SJSA1 (cell line): ENCODE measurements at regions not wholly inside any gene's neighbourhood (a gene's known extent, or its start where the extent isn't known, plus 50 kb on each side); places are given as distances from the start of the nearest gene placed in this dataset.

ENCODE experiments used
- DNase-seq, 2 experiments: peaks; one replicate each; pipeline ENCODE4 v3.0.0-alpha.2; 2015 to 2020; ENCODE audit warnings: low spot score in 2 of 2, low read depth in 1 of 2
- H3K27ac ChIP-seq: fragments of 250-450 bp; sonication (Bioruptor Pico); 2 replicates; pipeline ENCODE4 v1.5.1; 2020; ENCODE audit warnings: mild to moderate bottlenecking, moderate library complexity
- H3K27me3 ChIP-seq: fragments of 250-450 bp; sonication (Bioruptor Pico); replicated peaks from 2 replicates; pipeline ENCODE4 v1.5.1; 2020; ENCODE audit warnings: mild to moderate bottlenecking, moderate library complexity
- H3K36me3 ChIP-seq: fragments of 250-450 bp; sonication (Bioruptor Pico); 2 replicates; pipeline ENCODE4 v1.5.1; 2020; ENCODE audit warnings: mild to moderate bottlenecking
- H3K4me1 ChIP-seq: fragments of 250-450 bp; sonication (Bioruptor Pico); replicated peaks from 2 replicates; pipeline ENCODE4 v1.6.1; 2021; ENCODE audit warnings: mild to moderate bottlenecking
- H3K4me3 ChIP-seq: fragments of 250-450 bp; sonication (Bioruptor Pico); 2 replicates; pipeline ENCODE4 v1.5.1; 2020; ENCODE audit warnings: mild to moderate bottlenecking
- H3K9me3 ChIP-seq: fragments of 250-450 bp; sonication (Bioruptor Pico); replicated peaks from 2 replicates; pipeline ENCODE4 v1.5.1; 2020; ENCODE audit warnings: mild to moderate bottlenecking

DNA sequence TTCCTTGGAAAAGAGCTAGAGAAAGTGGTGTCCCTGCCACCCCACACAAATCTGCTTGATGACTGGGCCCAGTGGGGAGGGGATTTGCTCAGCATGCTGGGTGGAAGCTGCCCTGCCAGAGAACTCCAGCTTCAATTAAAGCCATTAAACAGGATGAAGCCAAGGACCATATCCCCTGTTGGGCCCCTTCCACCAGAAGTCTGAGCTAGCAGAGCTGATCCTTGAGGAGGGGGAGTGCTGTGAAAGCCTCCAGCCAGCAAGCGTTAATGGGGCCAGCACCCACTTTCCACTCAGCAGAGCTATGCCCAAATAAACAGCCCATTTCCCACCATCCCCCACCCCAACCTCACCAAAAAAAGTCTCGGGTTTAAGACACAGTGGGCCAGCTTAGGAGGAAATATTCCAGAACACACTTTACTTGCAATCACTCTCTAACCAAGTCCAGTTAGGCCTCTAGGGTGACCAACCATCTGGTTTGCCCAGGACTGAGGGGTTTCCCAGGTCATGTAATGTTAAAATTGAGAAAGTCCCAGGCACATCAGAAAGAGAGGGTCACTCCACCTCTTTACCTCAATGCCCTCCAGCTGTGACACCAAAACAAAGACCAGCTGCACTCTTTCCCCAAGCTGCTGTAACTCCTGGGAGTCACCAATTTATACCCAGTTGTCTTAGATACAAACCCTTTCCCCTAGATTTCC lies 132.3 kb downstream of the FOXI3 start:
- no peak for DNase-seq
- Histone ChIP-seq H3K4me3 (no peak overlapping the region), H3K4me1 (no peaks in the 10 kb centered on the region), H3K9me3 (no peaks in the 10 kb centered on the region), H3K27ac (no peak overlapping the region), H3K36me3 (no peaks in the 10 kb centered on the region), H3K27me3 (no peaks in the 10 kb centered on the region)

DNA sequence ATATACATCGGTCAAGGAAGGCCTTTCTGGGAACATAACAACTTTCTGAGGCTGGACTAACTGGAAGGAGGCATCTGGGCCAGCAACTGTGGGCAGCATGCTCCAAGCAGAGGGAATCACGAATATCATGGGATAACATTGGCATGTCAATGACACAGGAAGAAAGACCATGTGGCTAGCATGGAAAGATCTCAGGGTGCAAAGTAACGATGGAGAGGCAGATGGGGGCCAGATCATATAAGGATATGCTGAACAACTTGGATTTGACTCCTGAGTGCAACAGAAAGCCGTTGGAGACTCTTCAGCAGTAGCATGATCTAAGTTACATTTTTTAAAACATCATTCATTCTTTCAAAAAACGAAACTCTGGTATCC lies 133.6 kb downstream of the FOXI3 start:
- H3K9me3 ChIP-seq: no peaks in the 10 kb centered on the region
- H3K27ac ChIP-seq: no peak overlapping the region
- no peaks in the 10 kb centered on the region for H3K27me3 ChIP-seq
- no peaks in the 10 kb centered on the region for H3K4me1 ChIP-seq
- DNase-seq: no peak
- H3K4me3 ChIP-seq: no peak overlapping the region
- H3K36me3 ChIP-seq: no peaks in the 10 kb centered on the region

DNA sequence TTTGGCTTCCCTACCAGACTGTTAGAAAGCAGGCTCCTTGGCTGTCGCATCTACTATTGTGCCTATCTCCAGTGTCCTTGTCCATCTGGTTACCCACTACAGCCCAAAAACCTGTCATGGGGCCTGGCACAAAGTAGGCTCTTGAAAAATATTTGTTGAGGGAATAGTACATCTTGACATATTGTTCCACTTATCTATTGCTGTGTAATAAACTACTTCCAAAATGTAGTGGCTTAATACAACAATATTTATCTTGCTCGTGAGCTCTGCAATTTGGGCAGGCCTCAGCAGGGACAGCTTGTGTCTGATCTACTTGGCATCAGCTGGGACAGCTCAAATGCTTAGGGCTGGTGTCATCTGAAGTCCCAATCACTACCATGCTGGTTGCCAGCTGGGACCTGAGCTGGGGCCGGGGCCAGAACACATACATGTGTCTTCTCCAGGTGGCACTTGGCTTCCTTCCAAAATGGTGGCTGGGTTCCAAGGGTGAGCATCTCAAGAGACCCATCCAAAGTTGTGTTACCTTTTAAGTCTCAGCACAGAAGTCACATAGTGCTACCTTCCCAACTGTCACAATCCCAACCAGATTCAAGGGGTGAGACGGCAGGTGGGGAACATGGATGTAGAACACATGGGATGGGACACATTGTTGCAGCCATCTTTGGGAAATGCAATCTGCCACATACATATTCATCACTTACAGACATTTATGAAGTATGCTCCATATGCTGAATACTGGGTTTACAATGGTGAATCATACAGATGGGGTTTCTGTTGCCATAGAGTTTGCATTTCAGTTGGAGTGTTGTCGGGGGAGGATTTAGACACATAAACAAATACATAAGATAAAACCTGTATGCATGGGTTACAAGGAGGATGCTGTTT lies 134.2 kb downstream of the FOXI3 start:
- H3K27me3 ChIP-seq: no peaks in the 10 kb centered on the region
- no peak overlapping the region for H3K4me3 ChIP-seq
- no peaks in the 10 kb centered on the region for H3K4me1 ChIP-seq
- H3K9me3 ChIP-seq: no peaks in the 10 kb centered on the region
- H3K36me3 ChIP-seq: no peaks in the 10 kb centered on the region
- DNase-seq: no peak
- no peak overlapping the region for H3K27ac ChIP-seq

DNA sequence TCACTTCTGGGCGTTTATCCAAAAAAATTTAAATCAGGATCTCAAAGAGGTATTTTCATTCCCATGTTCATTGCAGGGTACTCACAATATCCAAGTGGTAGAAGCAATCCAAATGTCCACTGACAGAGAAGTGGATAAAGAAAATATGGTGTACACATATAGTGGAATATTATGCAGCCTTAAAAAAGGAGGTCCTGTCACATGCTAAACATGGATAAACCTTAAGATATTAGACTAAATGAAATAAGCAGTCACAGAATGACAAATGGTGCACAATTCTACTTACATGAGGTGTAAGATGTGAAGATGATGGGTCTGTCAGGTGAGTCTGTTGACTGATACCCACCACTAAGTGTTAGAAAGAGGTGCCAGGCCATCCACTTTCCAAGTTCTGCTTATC lies 140.6 kb downstream of the THNSL2 start:
- no peaks in the 10 kb centered on the region for H3K4me1 ChIP-seq
- no peak overlapping the region for H3K27ac ChIP-seq
- no peak overlapping the region for H3K4me3 ChIP-seq
- H3K9me3 ChIP-seq: no peaks in the 10 kb centered on the region
- no peaks in the 10 kb centered on the region for H3K36me3 ChIP-seq
- H3K27me3 ChIP-seq: no peaks in the 10 kb centered on the region
- no peak for DNase-seq

DNA sequence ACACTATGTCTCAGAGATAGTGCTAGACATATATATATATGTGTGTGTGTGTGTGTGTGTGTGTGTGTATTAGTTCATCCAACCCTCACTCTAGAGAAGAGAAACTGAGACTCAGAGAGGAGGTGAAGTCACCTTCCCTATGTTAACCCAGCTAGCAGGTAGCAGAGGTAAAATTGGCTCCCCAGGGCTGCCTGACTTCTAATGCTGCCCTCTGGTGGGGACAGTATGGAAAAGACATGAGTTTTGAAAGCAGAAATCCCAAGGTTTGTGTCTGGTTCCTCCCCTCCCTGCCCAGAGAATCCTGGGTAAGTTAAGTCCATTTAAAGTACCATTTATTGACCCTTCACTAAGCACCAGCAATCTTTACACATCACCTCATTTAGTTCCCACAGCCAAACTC lies 137.7 kb downstream of the THNSL2 start:
- no peak overlapping the region for H3K27ac ChIP-seq
- H3K27me3 ChIP-seq: no peaks in the 10 kb centered on the region
- no peaks in the 10 kb centered on the region for H3K9me3 ChIP-seq
- no peaks in the 10 kb centered on the region for H3K4me1 ChIP-seq
- no peak overlapping the region for H3K4me3 ChIP-seq
- no peaks in the 10 kb centered on the region for H3K36me3 ChIP-seq
- DNase-seq: no peak

DNA sequence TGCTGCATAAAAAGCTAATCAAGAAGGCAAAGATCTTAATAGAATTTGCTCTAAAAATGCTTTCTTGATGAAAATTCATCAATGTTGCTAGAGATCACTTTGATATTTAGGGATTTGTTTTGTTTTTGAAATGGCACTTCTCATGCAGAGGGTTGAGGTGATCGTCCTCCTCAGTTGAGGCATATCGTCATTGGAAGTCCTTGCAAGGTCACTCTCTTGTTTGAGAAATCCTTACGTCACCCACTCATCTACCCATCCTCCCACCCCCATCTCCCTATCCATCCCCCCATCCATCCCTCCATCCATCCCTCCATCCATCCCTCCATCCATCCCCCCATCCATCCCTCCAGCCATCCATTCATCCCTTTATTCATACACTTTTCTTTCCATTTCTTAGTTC lies 133.7 kb downstream of the THNSL2 start:
- no peaks in the 10 kb centered on the region for H3K4me1 ChIP-seq
- no peak overlapping the region for H3K27ac ChIP-seq
- H3K27me3 ChIP-seq: no peaks in the 10 kb centered on the region
- no peak overlapping the region for H3K4me3 ChIP-seq
- no peaks in the 10 kb centered on the region; the same call in 1 of the 2 replicates for H3K9me3 ChIP-seq
- DNase-seq: no peak
- H3K36me3 ChIP-seq: no peaks in the 10 kb centered on the region

DNA sequence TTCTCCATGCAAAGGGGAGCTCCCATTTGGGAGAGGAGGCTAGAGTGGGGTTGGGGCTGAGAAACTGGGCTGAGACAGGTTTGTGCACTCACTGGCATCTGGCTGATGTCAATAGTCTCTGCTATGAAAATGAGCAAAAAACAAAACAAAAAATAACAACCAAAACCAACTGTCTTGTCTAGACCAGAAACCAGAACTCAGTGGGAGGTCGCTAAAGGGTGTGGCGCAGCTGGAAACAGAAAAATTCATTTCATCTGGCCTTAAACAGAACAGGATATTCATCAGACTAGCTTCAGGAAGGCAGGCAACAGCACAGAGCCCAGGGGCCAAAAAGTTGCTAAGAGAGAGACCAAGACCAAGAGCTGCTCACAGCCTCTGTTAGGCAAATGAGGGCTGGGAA lies 126.1 kb downstream of the THNSL2 start:
- no peaks in the 10 kb centered on the region for H3K36me3 ChIP-seq
- DNase-seq: peak in 1 of 2 experiments; percentile 11
- H3K9me3 ChIP-seq: no peaks in the 10 kb centered on the region; the same call in 1 of the 2 replicates
- H3K4me1 ChIP-seq: peaks cover 9% of the 10 kb centered on the region; the same call in 1 of the 2 replicates
- H3K27me3 ChIP-seq: 0 out of 2 replicates have a peak, but pooled peaks cover 4% of the 10 kb centered on the region
- H3K4me3 ChIP-seq: no peak overlapping the region
- no peak overlapping the region for H3K27ac ChIP-seq

DNA sequence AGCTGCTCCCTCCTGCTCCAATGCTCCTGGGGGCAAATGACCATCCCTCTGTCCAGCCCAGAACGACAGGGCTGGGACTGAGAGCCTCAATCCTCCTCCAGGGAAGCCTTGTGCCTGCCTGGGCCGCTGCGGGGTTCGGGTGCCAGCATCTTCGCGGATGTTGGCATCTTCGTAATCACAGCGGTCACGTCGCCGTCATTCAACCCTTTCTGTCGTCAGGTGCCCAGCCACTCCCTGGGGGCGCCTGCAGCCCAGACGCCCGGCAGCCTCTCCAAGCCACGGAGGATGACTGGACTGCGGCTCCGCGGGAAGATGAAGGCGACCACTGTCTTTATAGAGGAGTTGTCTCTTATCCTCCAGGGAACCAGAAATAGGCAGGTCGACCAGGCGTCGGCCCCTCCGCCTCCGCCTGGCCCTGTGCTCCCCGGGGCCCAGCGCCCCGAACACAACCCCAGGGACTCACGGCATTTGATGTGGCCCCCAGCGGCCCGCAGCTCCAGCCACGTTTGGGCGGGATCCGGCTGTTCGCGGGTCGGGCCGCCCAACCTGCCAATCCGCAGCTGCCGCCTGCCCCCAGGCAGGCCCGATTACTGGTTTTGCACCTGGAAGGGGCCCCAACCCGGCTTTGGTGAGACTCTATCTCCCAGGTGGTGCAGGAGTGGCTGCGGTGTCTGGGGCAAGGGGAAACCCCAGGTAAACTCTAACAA lies 113.9 kb downstream of the THNSL2 start:
- Histone ChIP-seq H3K27ac (no peak overlapping the region), H3K27me3 (no peaks in the 10 kb centered on the region), H3K4me3 (no peak overlapping the region), H3K4me1 (no peaks in the 10 kb centered on the region), H3K36me3 (no peaks in the 10 kb centered on the region), H3K9me3 (no peaks in the 10 kb centered on the region)
- no peak for DNase-seq

DNA sequence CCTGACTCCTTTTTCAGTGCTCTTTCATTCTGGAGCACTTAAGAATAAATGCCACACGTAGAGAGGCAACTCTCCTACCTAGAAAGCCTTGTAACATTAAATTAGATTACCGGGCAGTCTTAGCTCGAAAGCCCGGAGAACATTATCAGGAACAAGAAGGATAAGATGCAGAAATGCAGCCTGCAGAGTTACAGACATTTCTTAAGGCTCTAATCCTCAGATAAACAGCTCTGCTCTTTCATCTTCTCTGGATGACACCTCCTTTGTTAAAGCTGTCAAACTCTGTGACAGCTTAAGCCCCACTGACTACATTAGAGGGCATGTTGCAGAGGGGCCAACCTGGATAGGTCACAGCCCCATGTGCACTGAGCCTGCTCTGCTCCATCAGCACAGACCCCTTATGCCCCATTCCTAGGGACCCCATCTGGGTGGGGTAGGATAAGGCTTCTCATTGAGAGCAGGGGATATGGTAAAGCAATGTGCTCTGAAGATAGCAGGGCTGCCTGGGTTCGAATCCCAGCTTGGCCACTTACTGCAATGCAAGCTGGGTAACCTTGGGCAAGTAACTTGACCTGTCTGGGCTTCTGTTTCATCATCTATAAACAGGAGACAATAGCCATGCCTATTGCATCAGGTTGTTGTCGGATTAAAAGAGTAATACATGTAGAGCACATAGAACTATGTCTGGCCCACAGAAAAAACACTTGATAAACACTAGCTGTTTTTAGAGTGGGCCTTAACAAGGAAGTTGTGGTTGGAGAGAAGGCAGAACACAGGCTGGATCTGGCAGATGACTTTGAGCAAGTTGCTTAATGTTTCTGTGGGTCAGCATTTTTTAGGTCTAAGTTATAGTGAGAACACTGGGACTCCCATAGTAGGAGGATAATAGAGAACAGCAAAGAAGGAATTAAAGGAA lies 111.4 kb downstream of the THNSL2 start:
- no peak for DNase-seq
- Histone ChIP-seq H3K27ac (no peak overlapping the region), H3K27me3 (no peaks in the 10 kb centered on the region), H3K9me3 (no peaks in the 10 kb centered on the region), H3K4me1 (no peaks in the 10 kb centered on the region), H3K4me3 (no peak overlapping the region), H3K36me3 (no peaks in the 10 kb centered on the region)

DNA sequence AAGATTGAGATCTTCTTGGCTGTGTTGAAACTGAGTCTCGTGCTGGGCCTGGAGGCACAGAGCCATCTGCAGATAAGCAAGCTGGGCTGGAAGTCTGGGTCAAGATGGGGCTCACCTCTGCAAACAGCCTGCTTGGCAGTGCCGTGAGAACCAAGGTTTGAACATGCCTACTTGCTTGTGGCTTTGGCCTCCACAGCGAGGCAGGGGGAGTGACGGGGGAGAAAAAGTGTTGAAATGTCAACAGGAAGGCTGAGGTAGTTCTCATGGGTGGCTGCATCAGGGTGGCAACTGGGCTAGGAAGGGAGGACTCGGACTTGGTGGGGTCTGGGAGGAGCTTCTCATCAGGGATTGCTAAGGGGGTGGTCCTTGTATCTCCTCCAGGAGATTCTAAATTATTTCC lies 99.7 kb downstream of the THNSL2 start:
- Histone ChIP-seq H3K9me3 (no peaks in the 10 kb centered on the region), H3K27me3 (no peaks in the 10 kb centered on the region), H3K36me3 (no peaks in the 10 kb centered on the region), H3K27ac (no peak overlapping the region), H3K4me3 (no peak overlapping the region), H3K4me1 (peaks cover 13% of the 10 kb centered on the region)
- DNase-seq: no peak

DNA sequence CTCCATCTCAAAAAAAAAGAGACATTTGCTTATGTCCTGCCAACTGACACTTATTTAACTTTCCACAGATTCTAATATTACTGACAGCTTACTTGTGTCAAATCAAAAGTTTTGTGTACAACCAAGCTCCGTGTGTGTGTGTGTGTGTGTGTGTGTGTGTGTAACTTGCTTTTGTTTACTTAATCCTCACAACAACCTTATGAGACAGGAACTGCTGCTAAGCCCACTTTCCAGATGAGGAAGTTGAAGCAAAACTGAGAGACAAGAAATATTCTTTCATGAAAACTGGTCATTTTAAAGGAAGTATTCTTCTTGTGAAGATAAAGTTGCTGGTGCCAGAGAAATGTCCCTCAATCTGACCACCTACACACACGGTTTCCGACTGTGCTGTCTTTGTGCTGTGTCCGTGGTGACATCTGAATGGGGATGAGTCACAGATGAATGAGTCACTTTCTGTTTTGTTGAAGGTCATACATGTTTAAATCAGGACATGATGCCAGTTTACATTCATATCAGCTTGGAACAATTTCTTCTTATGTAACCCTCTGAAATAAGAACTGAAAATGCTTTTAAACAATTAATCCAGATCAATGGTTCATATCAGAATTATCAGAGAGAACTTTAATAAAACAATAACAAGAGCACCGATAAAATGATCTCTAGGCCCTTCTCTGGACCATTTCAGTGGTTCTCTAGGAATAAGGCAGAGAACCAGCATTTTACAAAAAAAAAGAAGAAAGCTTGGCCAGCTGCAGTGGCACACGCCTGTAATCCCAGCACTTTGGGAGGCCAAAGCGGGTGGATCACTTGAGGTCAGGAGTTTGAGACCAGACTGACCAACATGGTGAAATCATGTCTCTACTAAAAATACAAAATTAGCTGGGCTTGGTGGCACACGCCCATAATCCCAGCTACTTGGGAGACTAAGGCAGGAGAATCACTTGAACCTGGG lies 95.5 kb downstream of the THNSL2 start:
- DNase-seq: peak; percentile 59 to 63
- Histone ChIP-seq H3K4me1 (peaks cover 14% of the 10 kb centered on the region), H3K27ac (peak overlapping the region; percentile 23; the same call in 1 of the 2 replicates), H3K9me3 (no peaks in the 10 kb centered on the region), H3K4me3 (no peak overlapping the region), H3K27me3 (no peaks in the 10 kb centered on the region), H3K36me3 (no peaks in the 10 kb centered on the region)

DNA sequence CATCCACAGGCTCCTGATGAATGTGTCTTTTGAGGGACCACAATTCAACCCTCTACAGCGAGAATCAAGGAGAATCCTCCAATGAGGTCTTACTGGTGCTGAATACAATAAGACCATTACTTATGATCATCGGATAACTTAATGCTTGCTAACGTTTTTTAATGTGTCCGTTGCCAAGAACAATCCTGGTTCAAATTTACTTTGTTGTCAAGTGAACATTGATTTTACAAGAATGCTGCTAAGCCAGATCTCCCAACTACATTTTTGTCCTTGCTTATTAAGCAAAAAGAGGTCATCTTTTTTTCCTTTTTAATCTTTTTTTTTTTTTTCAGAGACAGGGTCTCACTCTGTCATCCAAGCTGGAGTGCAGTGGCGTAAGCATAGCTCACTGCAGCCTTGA lies 93.7 kb downstream of the THNSL2 start:
- Histone ChIP-seq H3K27me3 (no peaks in the 10 kb centered on the region), H3K36me3 (no peaks in the 10 kb centered on the region), H3K27ac (no peak overlapping the region), H3K4me3 (no peak overlapping the region), H3K4me1 (peaks cover 14% of the 10 kb centered on the region), H3K9me3 (no peaks in the 10 kb centered on the region)
- no peak for DNase-seq
